NOMO-1 treated with DMSO at 0.1 percent for 48 hours (cell line): ENCODE measurements at regions not wholly inside any gene's neighbourhood (a gene's known extent, or its start where the extent isn't known, plus 50 kb on each side); places are given as distances from the start of the nearest gene placed in this dataset.
"Not testable (repeated sequence)": the region's sequence is repeated elsewhere in the genome, so short reads cannot be mapped to it uniquely, and the experiment has no call there.

Experiments
- DNase-seq: peaks from one replicate; lab custom pipeline; 2025; ENCODE audit not compliant: unreplicated experiment; lab: John Stamatoyannopoulos, UW

GRCh38 chr6:156602066-156602385 is 175.2 kb upstream of the ARID1B start:
- no peak for DNase-seq

- no peak for DNase-seq
Measured at GRCh38 chr6:156601152-156602065, 175.8 kb upstream of the ARID1B start.

- no peak for DNase-seq
Measured at GRCh38 chr6:156600678-156601077, 176.5 kb upstream of the ARID1B start.

GRCh38 chr6:156599978-156600590 is 177.1 kb upstream of the ARID1B start:
- DNase-seq, result no peak

- DNase-seq, result no peak
Measured at GRCh38 chr6:156599366-156599765, 177.8 kb upstream of the ARID1B start.

GRCh38 chr6:156598855-156599180 is 178.4 kb upstream of the ARID1B start:
- DNase-seq, result no peak

- no peak for DNase-seq
Measured at GRCh38 chr6:156598071-156598854, 178.9 kb upstream of the ARID1B start.

GRCh38 chr6:156597095-156597494 is 180.1 kb upstream of the ARID1B start:
- DNase-seq, result no peak

GRCh38 chr6:156595476-156595875 is 181.7 kb upstream of the ARID1B start:
- DNase-seq, result no peak

GRCh38 chr6:156593893-156594292 is 183.3 kb upstream of the ARID1B start:
- DNase-seq, result no peak

GRCh38 chr6:156593127-156593526 is 184.1 kb upstream of the ARID1B start:
- DNase-seq, result no peak

- DNase-seq, result no peak
Measured at GRCh38 chr6:156590482-156590881, 186.7 kb upstream of the ARID1B start.

GRCh38 chr6:156589281-156589680 is 187.9 kb upstream of the ARID1B start:
- no peak for DNase-seq

GRCh38 chr6:156587751-156588301 is 189.4 kb upstream of the ARID1B start:
- DNase-seq, result no peak

GRCh38 chr6:156587071-156587470 is 190.1 kb upstream of the ARID1B start:
- DNase-seq, result no peak

- no peak for DNase-seq
Measured at GRCh38 chr6:156585859-156586258, 191.3 kb upstream of the ARID1B start.

GRCh38 chr6:156584121-156584520 is 193.1 kb upstream of the ARID1B start:
- not testable (repeated sequence) for DNase-seq

- DNase-seq, result no peak
Measured at GRCh38 chr6:156583083-156583482, 194.1 kb upstream of the ARID1B start.

- no peak for DNase-seq
Measured at GRCh38 chr6:156582509-156582992, 194.6 kb upstream of the ARID1B start.

- no peak for DNase-seq
Measured at GRCh38 chr6:156579564-156579963, 197.6 kb upstream of the ARID1B start.

- DNase-seq, result no peak
Measured at GRCh38 chr6:156577749-156578148, 199.4 kb upstream of the ARID1B start.
